SK-N-SH treated with all-trans-retinoic acid at 6 μM for 48 hours (cell line): ENCODE measurements at regions not wholly inside any gene's neighbourhood (a gene's known extent, or its start where the extent isn't known, plus 50 kb on each side); places are given as distances from the start of the nearest gene placed in this dataset.

Experiments used
- ATAC-seq: fragments of 200-7000 bp; cut with Tn5 transposase; 3 replicates; pipeline ENCODE4 v1.9.1; 2020; ENCODE audit warnings: mild to moderate bottlenecking, moderate library complexity
- ARNTL ChIP-seq: fragments of 450-650 bp; formaldehyde crosslinking; IDR thresholded peaks from 2 replicates; pipeline ENCODE4 v1.5.0; 2020; ENCODE audit warnings: low read depth, mild to moderate bottlenecking, moderate library complexity, borderline replicate concordance
- BACH2 ChIP-seq: fragments of 250-450 bp; sonication (Bioruptor Pico); IDR thresholded peaks from 2 replicates; pipeline ENCODE4 v1.9.0; 2021; ENCODE audit warnings: mild to moderate bottlenecking, borderline replicate concordance
- CREB5 ChIP-seq: fragments of 250-450 bp; sonication (Bioruptor Pico); IDR thresholded peaks from 2 replicates; pipeline ENCODE4 v1.5.1; 2020; ENCODE audit warnings: low read depth, mild to moderate bottlenecking, moderate library complexity
- CSDC2 ChIP-seq: fragments of 250-450 bp; sonication (Bioruptor Pico); IDR thresholded peaks from 2 replicates; pipeline ENCODE4 v1.5.0; 2020; ENCODE audit warnings: mild to moderate bottlenecking, moderate library complexity
- CSRNP3 ChIP-seq: fragments of 250-450 bp; sonication (Bioruptor Pico); IDR thresholded peaks from 2 replicates; pipeline ENCODE4 v1.5.1; 2021; ENCODE audit warnings: mild to moderate bottlenecking, moderate library complexity
- ESRRG ChIP-seq: fragments of 250-450 bp; sonication (Bioruptor Pico); IDR thresholded peaks from 2 replicates; pipeline ENCODE4 v1.6.1; 2021; ENCODE audit warnings: mild to moderate bottlenecking
- GLIS3 ChIP-seq: fragments of 250-450 bp; sonication (Bioruptor Pico); IDR thresholded peaks from 2 replicates; pipeline ENCODE4 v1.5.0; 2020; ENCODE audit warnings: mild to moderate bottlenecking, moderate library complexity
- ISL1 ChIP-seq: fragments of 250-450 bp; sonication (Bioruptor Pico); IDR thresholded peaks from 2 replicates; pipeline ENCODE4 v2.1.2; 2022; ENCODE audit warnings: mild to moderate bottlenecking, moderate library complexity
- PATZ1 ChIP-seq: fragments of 250-450 bp; sonication (Bioruptor Pico); IDR thresholded peaks from 2 replicates; pipeline ENCODE4 v1.8.0; 2020; ENCODE audit warnings: mild to moderate bottlenecking, moderate library complexity, borderline replicate concordance
- POU6F1 ChIP-seq: fragments of 250-450 bp; sonication (Bioruptor Pico); IDR thresholded peaks from 2 replicates; pipeline ENCODE4 v1.8.0; 2021; ENCODE audit warnings: low read depth, mild to moderate bottlenecking, moderate library complexity, borderline replicate concordance
- PPARA ChIP-seq: fragments of 250-450 bp; sonication (Bioruptor Pico); IDR thresholded peaks from 2 replicates; pipeline ENCODE4 v1.5.0; 2020; ENCODE audit warnings: mild to moderate bottlenecking, borderline replicate concordance
- RARB ChIP-seq: fragments of 250-450 bp; sonication (Bioruptor Pico); IDR thresholded peaks from 2 replicates; pipeline ENCODE4 v1.8.0; 2021; ENCODE audit warnings: mild to moderate bottlenecking, moderate library complexity
- SNAI2 ChIP-seq: fragments of 250-450 bp; sonication (Bioruptor Pico); IDR thresholded peaks from 2 replicates; pipeline ENCODE4 v1.5.0; 2020; ENCODE audit warnings: mild to moderate bottlenecking, moderate library complexity
- TCF4 ChIP-seq: fragments of 250-450 bp; sonication (Bioruptor Pico); IDR thresholded peaks from 2 replicates; pipeline ENCODE4 v1.8.0; 2021; ENCODE audit warnings: mild to moderate bottlenecking, moderate library complexity, borderline replicate concordance
- TOX ChIP-seq: fragments of 250-450 bp; sonication (Bioruptor Pico); IDR thresholded peaks from 2 replicates; pipeline ENCODE4 v1.8.0; 2021; ENCODE audit warnings: mild to moderate bottlenecking, moderate library complexity, borderline replicate concordance
- TSHZ2 ChIP-seq: fragments of 250-450 bp; sonication (Bioruptor Pico); IDR thresholded peaks from 2 replicates; pipeline ENCODE4 v1.5.0; 2020; ENCODE audit warnings: mild to moderate bottlenecking, moderate library complexity
- ZC3H10 ChIP-seq: fragments of 250-450 bp; sonication (Bioruptor Pico); IDR thresholded peaks from 2 replicates; pipeline ENCODE4 v1.5.1; 2021; ENCODE audit warnings: mild to moderate bottlenecking, moderate library complexity
- ZFP3 ChIP-seq: fragments of 250-450 bp; sonication (Bioruptor Pico); IDR thresholded peaks from 2 replicates; pipeline ENCODE4 v1.5.0; 2020; ENCODE audit warnings: mild to moderate bottlenecking, moderate library complexity
- ZFP30 ChIP-seq: fragments of 450-650 bp; formaldehyde crosslinking; IDR thresholded peaks from 2 replicates; pipeline ENCODE4 v1.5.0; 2022; ENCODE audit warnings: mild to moderate bottlenecking, moderate library complexity
- ZNF565 ChIP-seq: fragments of 450-650 bp; formaldehyde crosslinking; conservative IDR thresholded peaks from 2 replicates; pipeline ENCODE4 v1.5.0; 2020; ENCODE audit warnings: low read depth, mild to moderate bottlenecking, moderate library complexity
- ZNF70 ChIP-seq: fragments of 450-650 bp; formaldehyde crosslinking; IDR thresholded peaks from 2 replicates; pipeline ENCODE4 v1.5.0; 2020; ENCODE audit warnings: mild to moderate bottlenecking, moderate library complexity
- ZNF8 ChIP-seq: fragments of 450-650 bp; formaldehyde crosslinking; IDR thresholded peaks from 2 replicates; pipeline ENCODE4 v1.5.0; 2020; ENCODE audit warnings: mild to moderate bottlenecking, moderate library complexity

- no peak for TF ChIP-seq CSDC2 (CRISPR knock-in tag)
- no peak for TF ChIP-seq SNAI2 (CRISPR knock-in tag)
- no peak for TF ChIP-seq ZNF70 (CRISPR knock-in tag)
- TF ChIP-seq POU6F1 (CRISPR knock-in tag) = no peak
- no peak for TF ChIP-seq GLIS3 (CRISPR knock-in tag)
- no peak for TF ChIP-seq CREB5
- TF ChIP-seq TOX (CRISPR knock-in tag) = no peak
- TF ChIP-seq ZC3H10 (CRISPR knock-in tag) = no peak
- no peak for TF ChIP-seq ARNTL
- no peak for TF ChIP-seq TSHZ2
- no peak for TF ChIP-seq RARB
- TF ChIP-seq BACH2 (CRISPR knock-in tag) = no peak
- no peak for TF ChIP-seq ISL1 (CRISPR knock-in tag)
- TF ChIP-seq PATZ1 (CRISPR knock-in tag) = no peak
- TF ChIP-seq ZNF8 = no peak
- TF ChIP-seq ZNF565 = no peak
Observed at GRCh38 chr13:105608104-105608503, 927.4 kb downstream of the EFNB2 start.

GRCh38 chr13:105607426-105607825 lies 928.0 kb downstream of the EFNB2 start:
- TF ChIP-seq CSRNP3 (CRISPR knock-in tag) = no peak
- no peak for TF ChIP-seq ZNF70 (CRISPR knock-in tag)
- TF ChIP-seq TCF4 (CRISPR knock-in tag) = no peak
- TF ChIP-seq ZFP30 (CRISPR knock-in tag) = no peak
- TF ChIP-seq ZC3H10 (CRISPR knock-in tag) = no peak
- TF ChIP-seq GLIS3 (CRISPR knock-in tag) = no peak
- TF ChIP-seq TOX (CRISPR knock-in tag) = no peak
- no peak for TF ChIP-seq RARB
- TF ChIP-seq CSDC2 (CRISPR knock-in tag) = no peak
- TF ChIP-seq POU6F1 (CRISPR knock-in tag) = no peak
- TF ChIP-seq ISL1 (CRISPR knock-in tag) = no peak
- TF ChIP-seq ZNF8 = no peak
- no peak for TF ChIP-seq ESRRG
- TF ChIP-seq PATZ1 (CRISPR knock-in tag) = no peak
- no peak for TF ChIP-seq SNAI2 (CRISPR knock-in tag)
- no peak for TF ChIP-seq PPARA
- no peak for TF ChIP-seq ARNTL
- no peak for TF ChIP-seq ZFP3 (CRISPR knock-in tag)
- no peak for TF ChIP-seq TSHZ2
- TF ChIP-seq BACH2 (CRISPR knock-in tag) = no peak
- no peak for ATAC-seq

More at GRCh38 chr13:105608104-105608503, 927.4 kb downstream of the EFNB2 start:
- ATAC-seq = no peak
